ENCODE measurements at regions not wholly inside any gene's neighbourhood (a gene's known extent, or its start where the extent isn't known, plus 50 kb on each side); places are given as distances from the start of the nearest gene placed in this dataset.

GRCh38 chr6:120996340-120996739, 337.9 kb downstream of the TBC1D32 start:
- TF ChIP-seq CTCF (IDR thresholded peaks at IDR 0.05) (no peak), POLR2A (IDR thresholded peaks at IDR 0.05) (no peak)

All from lower leg skin (tissue), 3 donors.